Ecto neural progenitor cell (in vitro differentiated cells): ENCODE measurements at regions not wholly inside any gene's neighbourhood (a gene's known extent, or its start where the extent isn't known, plus 50 kb on each side); places are given as distances from the start of the nearest gene placed in this dataset.

Experiments used
- DNase-seq: peaks from one replicate; pipeline ENCODE4 v3.0.0-alpha.2; 2018; ENCODE audit warnings: low spot score

DNA sequence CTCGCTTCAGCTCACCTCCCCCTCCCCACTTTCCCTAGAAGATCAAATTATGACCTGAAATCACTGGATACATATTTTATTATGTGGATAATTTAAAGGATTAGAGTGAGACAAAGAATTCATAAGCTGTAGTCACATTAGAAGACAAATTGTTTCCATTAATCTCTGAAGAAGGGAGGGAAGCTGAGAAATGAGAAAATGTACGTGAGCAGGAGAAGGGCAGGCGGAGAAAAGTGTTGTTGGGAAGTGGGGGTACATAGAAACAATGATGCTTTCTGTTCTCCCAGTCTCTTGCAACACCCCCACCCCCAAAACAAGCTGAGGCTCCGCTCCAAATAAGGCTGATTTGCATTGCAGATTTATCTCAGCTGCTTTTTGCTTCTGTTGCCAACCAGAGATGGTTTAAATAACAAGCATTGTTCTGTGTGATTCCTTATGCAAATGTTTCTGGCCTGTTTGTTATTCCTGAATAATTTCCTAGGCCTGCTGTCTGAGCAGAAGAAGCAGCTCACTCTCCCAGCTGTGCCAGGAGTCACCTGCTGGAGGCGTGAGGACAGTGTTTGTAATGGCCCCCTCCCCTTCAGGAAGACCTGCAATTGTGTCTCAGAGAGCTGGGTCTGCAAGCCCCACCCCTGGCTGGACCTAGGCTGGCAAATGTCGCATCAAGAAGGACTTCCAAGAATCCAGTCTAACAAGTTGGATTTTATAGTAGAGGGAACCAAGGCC lies 121.8 kb upstream of the TNR start:
- no peak for DNase-seq

DNA sequence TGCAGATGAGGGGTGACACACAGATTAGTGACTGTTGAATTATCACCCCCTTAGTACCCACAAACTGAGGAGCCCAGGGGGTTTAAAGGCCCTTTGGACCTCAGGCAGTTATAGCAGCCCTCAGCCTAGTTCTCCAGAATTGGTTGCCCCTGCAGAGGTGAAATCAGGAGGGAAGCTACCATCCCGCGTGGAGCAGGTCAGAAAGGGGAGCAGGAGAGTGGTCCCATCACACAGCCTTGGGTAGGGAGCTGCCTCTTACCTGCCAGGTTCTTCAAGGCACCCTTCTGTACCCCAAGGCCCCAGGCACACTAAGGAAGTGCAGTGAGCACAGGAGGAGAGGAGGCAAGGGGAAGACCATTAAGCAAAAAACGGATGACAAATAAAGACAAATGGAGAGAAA lies 121.2 kb upstream of the TNR start:
- no peak for DNase-seq

DNA sequence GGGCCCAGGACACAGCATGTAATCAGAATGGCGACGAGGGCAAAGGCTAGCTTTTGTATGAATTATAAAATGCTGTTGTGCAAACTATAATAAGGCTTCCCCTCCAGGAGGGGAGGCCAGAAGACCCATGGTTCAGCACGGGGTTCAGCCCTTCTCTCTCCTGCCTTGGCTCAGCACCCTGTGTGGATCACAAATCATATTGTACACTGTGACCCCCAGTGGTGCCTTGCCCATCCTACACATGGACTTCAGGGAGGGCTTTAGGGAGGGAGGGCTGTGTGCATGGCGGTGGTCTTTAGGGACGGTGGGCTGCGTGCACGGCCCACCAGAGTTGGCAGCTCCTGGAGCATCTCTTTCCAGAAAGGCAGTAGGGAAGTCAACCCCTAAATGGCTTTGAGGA lies 120.8 kb upstream of the TNR start:
- DNase-seq = no peak

DNA sequence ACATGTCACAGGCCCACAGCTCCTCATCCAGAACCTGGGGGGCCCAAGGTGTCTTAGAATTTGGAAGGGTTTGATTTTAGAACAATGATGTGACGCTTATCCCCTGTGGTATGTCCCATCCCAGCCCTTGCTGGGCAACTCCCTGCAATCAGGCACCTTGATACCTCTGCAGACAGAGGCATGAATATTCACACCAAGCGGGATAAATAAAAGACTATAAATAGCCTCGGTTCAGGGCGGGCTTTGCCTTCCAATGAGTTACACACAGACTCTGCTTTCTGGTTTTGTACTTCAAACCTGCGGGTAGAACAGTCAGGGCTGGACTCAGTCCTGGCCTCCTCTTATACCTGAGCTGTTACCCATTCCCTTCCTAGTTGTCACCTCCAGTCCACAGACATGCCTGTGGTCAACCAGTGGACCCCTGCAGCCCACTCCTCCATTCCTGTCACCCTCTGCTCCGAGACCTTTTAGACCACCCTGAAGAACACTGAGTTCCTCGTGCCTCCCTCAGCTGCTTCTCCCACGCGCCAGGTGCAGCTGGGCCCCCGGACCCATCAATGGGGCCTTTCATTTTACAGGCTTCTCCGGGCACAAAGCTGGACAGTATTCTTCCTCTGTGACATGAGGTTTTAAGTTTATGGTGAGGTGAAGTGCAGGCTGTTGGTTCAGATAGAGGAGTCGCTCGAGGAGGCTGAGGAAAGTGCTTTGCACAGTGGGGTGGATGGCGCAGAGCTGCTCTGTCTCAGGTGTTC lies 120.1 kb upstream of the TNR start:
- no peak for DNase-seq

DNA sequence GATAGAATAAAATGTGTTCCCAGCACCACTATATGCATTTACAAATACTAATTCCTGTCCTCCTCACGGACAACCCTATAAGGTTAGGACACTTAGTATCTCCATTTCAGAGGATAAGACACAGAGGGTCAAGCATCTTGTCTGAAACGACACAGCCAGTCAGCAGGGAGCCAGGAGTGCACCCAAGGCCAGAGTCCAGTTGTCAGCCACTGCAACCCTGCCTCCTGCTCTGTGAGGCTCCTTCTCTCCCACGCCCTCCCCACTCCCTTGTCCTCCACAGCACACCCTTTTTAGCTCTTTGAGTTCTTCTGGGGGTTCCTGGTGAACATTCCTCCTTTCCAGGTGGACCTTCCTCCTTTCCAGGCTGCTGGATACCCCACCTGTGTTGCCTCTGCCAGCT lies 119.0 kb upstream of the TNR start:
- DNase-seq = no peak

DNA sequence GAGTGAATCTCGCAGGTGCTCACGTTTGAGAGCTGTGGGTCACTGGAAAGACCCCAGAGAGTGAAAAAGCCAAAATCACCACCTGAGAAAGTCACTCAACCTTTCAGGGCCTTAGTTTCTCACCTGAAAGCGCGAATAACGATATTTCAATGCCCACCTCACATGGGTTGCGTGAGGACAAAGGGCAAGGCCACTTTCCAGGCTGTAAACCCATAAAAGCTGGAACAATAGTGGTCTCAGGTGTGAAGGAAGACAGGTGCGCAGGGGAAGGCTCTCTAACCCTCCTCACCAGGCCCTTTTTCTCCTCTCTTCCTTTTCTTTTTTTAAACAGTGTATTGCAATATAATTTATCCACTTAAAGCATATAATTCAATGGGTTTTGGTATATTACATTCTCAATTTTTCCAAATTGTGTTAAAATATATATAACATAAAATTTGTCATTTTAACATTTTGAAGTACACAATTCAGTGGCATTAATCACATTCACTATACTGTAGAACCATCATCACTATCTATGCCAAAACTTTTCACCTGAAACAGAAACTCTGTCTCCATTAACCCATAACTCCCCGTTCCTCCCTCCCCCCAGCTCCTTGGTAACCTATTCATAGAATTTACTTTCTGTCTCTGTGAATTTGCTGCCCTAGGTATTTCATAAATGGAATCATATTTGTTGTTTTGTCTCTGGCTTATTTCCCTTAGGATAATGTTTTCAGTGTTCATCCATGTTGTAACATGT lies 118.4 kb upstream of the TNR start:
- DNase-seq = no peak

DNA sequence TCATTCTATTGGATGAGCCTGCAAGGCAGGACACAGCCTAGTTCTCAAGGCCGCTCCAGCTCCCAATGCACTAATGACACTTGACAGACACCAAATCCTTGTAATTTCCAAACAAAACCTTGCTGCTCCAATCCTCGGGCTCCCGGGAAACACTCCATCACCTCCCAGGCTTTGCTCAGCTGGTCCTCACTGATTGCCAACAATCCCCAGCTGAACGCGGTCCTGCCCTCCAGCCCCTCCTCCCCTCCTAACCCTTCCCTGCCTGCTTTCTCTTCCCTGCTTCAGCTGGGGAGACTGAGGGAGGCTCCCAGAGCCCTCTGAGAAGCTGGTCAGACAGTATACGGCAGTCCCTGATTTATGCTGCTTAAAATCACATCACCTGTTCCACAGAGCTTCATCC lies 114.4 kb upstream of the TNR start:
- DNase-seq = no peak

DNA sequence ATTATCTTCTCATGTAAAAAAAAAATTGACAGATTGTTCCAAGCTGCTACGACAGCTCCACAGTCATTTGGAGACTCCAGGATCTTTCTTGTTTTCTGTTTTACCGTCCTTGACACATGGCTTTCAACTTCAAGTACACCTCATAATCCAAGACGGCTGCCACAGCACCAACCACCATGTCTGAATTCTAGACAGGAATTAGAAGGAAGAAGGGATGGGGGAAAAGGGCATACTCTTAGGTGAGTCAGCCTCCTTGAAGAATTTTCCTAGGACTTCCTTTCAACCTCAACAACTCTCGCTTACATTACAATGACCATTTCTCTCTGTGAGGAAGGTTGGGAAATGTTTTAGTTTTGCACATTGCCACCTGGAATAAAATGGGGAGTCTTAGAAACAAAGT lies 110.3 kb upstream of the TNR start:
- no peak for DNase-seq

DNA sequence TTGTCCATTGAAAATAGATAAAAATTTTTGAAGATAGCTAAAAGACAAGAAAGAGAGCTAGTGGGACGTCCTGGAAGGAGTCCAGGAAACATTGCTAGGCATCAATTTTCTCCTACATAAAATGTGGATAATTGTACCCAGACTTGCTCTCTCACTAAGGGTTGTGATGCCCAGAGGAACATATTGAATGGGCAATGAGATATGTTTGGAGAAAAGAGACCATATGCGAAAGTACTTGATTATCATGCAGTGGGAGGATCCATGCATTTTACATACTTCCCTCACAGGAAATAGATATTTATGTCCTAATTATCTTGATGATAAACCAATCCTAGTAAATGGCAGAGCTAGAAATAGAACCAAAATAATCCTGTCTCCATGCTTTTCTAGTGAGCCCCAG lies 108.4 kb upstream of the TNR start:
- no peak for DNase-seq

DNA sequence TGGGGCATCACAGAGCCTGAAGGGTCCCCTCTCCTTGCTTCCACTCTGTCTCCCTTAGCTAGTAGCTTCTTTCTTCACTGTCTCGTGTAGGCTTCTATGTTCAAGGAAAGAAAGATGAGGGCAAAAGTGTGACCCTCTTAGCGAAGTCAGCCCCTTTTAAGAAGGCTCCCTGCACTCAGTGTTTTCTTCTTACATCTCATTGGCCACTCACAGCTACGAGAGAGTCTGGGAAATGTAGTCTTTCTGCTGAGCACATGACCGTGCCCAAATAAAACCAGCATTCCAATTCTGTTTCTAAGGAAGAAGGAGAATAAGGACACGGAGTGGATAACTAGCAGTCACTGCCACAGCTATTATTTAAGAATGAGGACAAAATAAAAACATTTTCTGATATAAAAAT lies 104.9 kb upstream of the TNR start:
- DNase-seq = no peak

DNA sequence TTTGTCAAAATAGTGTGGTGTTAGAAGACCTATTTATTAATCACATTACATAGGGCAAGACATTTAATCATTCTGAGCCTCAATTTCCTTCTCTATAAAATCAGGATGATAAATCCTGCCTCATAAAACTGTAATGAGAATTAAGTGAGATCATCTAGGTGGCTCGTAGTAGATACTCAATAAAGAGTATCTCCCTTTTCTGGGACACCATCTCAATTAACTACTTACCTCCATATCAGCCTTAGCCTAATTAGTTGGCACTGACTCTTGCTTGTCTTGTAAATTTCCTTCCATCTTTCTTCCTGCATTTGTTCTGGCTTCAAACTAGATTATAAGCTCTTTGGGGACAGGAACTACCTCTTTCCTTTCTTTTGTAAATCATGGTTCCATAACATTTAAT lies 102.6 kb upstream of the TNR start:
- DNase-seq = no peak

DNA sequence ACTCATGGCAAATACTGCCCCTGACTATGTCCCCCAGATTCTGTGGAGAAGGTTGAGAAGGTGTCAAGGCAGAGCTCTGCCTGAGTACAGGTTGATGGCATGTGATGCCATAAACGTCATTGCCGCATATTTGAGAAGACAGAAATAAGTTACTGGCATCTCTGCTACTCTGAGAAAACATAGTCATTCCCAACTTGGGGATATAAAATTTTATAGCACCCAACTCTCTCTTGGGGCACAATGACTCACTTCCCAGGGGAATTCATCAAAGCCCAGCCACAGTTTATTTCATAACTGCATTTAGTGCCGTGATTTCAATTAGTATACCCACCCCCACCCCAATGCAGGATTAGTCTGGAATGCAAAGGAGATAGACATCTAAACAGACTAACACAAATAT lies 101.9 kb upstream of the TNR start:
- no peak for DNase-seq

DNA sequence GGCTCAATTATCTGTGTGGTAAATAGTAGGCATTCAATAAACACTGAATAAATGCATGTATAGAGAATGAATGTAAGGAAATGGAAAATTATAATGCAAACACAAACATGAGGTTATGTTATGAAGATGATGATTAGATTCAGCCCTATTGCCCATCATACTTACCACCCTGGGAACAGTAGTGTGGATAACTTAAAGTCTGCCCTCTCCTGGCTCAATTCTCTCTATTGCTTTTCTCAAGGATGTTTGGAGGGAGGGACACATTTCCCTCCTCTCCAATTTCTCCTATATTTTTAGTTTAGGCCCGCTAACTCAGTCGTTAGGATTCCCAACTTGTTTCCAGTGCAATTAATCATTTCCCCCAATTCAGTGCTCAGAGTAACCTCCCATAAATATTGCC lies 101.5 kb upstream of the TNR start:
- no peak for DNase-seq

DNA sequence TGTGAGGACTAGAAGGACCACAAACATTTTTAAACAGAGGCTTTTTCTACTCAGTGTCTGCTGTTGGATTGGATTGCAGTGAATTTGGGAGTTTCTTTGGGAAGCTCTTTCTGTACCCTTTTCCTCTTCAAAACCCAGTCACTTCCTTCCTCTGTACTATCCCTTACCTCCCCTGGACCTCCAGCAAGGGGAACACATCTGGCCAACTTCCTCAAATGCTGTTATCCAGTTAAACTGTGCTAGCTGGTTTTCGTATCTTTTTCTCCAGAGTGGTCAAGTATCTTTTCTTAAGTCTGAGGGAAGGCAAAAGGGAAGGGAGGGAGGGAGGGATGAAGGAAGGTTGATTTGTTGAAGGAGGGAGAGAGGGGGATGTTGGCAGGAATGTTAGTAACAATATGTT lies 99.2 kb upstream of the TNR start:
- no peak for DNase-seq

DNA sequence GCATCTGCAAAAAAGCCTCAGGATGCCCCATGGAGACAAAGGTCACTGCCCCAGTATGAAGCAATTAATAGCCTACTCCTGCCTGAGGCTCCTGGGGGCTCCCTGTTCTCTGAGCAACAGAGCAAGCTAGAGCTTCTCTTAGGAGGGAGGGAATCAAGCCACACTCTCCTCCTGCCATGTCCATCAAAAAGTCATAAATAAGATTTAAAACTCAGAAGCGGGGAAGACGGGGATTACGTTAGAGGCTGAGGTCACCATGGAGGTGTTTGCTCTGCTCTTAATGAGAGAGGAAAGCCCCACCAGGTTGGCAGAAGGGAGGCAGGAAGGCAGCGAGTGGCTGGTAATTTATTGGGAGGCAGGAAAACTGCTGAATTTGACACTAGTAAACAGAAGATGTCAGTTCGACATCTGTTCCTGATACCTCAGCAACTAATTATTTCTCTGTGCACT lies 98.4 kb upstream of the TNR start:
- no peak for DNase-seq

DNA sequence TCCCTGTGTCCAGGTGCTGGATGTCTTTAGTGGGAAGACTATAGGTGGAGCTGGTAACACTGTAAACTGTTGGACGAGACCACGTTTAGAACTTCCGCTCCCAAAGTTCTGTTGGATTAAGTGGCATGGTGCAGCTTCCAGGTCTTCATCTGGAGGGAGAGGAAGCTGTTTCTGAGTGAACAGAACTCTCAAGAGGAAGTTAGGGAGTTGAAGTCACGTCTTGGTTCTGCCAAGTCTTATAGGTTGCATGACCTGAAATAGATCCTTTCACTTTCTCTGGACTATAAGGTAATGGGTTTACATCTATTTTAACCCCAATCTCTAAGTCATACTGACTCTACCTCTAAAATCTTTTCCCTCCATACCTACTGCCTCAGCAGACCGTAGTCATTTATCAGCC lies 97.4 kb upstream of the TNR start:
- no peak for DNase-seq

DNA sequence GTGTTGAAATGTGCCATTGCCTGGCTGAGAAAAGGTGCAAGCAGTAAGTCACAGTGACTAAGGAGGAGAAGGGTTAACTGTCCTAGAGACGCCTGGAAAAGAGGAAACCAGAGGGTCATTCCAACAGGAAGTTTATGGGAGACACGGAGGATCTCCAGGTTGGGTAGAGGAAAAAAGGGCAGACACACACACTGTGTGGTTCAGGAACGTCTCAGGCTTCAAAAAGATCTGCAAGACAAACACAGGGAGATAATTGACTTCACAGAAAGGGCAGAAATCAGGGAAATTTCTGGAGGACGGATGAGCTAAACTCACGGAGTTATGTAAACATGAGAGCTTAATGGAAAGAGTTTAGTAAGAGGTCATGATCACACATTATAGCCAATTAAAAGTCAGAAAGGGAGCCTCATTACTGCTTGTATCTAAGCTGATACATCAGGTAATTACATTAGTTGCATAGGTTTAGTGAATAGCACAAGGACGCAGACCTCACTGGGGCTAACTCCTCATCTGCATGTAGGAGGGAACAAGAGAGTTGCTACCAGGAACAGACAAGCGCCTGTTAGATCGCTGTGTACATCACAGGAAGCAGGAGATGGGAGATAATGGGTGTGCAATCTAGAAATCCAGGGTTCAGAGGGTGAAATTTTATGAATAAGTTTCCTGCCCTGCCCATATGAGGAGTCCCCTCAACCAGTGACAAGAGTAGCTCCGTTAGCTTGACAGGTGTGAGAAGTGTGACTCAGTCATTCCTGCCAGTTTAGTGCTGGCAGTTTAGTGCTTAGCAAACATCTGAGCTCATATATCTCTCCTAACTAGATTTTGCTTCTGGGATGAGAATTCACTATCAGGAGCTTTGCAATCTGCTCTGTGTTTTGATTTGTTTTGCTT lies 96.6 kb upstream of the TNR start:
- no peak for DNase-seq

DNA sequence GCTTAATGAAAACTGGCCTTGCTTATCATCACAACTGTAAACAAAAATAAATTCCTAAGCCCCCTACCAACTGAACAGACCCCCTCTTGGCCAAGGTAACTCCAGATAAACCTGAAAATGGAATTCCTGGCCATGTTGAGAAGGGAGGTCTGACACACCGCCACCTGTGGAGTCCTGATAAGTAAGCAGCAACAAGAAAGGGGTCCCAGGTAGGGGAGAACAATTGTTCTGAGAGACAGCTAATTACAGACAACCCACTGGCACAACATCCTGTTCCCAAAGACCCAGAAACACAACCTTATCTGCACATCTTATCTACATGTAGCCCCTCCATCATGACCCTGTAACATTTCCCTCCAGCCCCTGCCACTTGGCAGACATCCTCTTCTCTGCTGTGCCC lies 91.2 kb upstream of the TNR start:
- DNase-seq = no peak

DNA sequence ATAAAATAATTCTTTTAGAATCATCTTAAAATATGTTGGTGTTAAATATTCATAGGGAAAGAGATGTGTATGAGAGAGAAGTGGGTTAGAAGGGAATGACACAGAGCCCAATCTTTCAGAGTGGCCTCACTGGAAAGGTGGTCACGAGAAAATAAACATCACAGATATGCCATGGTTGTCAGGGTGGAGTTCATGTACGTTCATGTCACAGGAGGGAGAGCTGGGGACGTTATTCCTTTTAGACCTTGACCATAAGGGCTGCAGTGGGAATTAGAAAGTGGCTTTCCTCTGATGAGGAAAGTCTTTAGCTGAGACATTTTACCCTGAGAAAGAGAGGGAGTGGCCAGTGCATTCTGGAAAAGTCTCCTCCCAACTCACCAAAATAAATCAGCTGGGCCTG lies 90.6 kb upstream of the TNR start:
- no peak for DNase-seq

DNA sequence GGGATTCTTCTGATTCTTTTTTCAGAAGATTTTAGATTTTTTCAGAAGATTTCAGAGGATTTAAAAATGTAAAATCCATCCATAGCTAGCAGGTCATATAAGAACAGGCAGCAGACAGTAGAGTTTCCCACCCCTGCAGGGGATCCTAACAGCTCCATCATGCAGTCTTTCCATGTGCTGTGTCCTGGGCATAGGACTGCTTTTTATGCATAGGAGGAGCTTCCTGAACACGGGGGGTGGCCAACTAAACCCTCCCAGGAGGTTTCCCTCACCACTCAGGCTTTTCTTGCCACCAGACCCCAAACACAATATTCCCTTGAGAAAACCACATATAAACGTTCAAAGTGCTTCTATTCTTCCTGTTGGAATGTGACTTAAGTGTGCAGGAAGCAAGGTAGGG lies 90.1 kb upstream of the TNR start:
- DNase-seq = no peak

DNA sequence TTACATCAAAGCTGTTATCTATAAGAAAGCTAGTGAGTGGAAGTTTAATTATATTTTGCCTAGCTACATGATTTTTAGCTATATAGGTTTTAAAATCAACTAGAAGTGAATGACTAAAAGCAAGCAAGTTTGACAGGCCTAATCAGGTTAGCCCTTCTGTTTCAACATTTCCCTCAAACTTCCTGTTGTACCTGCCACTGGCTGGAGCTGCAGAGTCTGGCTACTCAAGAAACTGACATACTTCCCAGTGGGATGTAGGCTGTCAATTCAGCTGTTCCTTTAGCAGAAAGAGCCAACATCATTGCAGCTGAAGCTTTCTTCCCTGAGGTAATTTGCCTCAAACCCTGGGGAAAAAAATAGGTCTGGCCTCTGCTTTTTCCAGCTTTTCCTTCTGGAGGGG lies 87.1 kb upstream of the TNR start:
- no peak for DNase-seq

DNA sequence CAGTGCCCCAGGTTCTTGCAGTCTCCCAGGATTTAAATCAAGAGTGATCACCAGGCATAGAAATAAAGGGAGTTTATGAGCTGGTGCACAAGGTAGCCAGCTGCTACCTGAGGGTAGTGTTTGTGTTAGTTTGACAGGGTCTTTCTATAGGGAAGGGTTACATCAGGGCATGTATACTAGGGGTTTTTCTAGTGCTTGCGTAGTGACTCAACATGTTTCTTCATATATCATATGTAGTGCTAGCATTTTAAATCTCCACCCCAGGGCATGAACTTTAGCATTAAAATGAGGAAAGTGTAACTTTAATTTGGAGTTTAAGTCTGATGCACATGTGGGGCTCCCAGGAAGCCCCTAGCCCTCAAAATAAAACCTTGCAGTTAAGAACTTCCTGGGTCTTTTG lies 86.5 kb upstream of the TNR start:
- no peak for DNase-seq
